Naive B cell (primary cell): ENCODE measurements at regions not wholly inside any gene's neighbourhood (a gene's known extent, or its start where the extent isn't known, plus 50 kb on each side); places are given as distances from the start of the nearest gene placed in this dataset.
"Not testable (repeated sequence)": the region's sequence is repeated elsewhere in the genome, so short reads cannot be mapped to it uniquely, and the experiment has no call there.

Experiments used
- ATAC-seq, 2 donors: fragments of 150-1000 bp; cut with Tn5 transposase; 2 replicates each; pipeline ENCODE4 v1.10.0; 2021; ENCODE audit warnings: low read depth in 2 of 2, mild to moderate bottlenecking in 2 of 2, moderate library complexity in 2 of 2
- DNase-seq: peaks from one replicate; pipeline ENCODE4 v3.0.0; 2022
- H3K27ac Mint-ChIP-seq, 6 donors: one replicate each; pipeline ENCODE4 v1.8.0; 2020 to 2022; ENCODE audit warnings: mild to moderate bottlenecking in 6 of 6, mixed read lengths in 6 of 6, moderate library complexity in 5 of 6, inconsistent platforms in 2 of 6
- H3K27me3 Mint-ChIP-seq, 3 donors: one replicate each; pipeline ENCODE4 v1.8.0; 2021 to 2022; ENCODE audit warnings: mixed read lengths in 3 of 3, mild to moderate bottlenecking in 1 of 3
- H3K36me3 Mint-ChIP-seq, 2 donors: one replicate each; pipeline ENCODE4 v1.8.0; 2020 to 2022; ENCODE audit warnings: mixed read lengths in 2 of 2, inconsistent platforms in 1 of 2, mild to moderate bottlenecking in 1 of 2
- H3K4me1 Mint-ChIP-seq, 3 donors: one replicate each; pipeline ENCODE4 v1.8.0; 2020 to 2022; ENCODE audit warnings: mixed read lengths in 3 of 3, inconsistent platforms in 1 of 3, mild to moderate bottlenecking in 1 of 3, moderate library complexity in 1 of 3
- H3K4me3 Mint-ChIP-seq, 8 donors: one replicate each; pipeline ENCODE4 v1.8.0; 2020 to 2022; ENCODE audit warnings: mild to moderate bottlenecking in 8 of 8, mixed read lengths in 8 of 8, moderate library complexity in 8 of 8, inconsistent platforms in 2 of 8
- H3K9me3 Mint-ChIP-seq, 7 donors: one replicate each; pipeline ENCODE4 v1.8.0; 2020 to 2022; ENCODE audit warnings: mixed read lengths in 7 of 7, mild to moderate bottlenecking in 5 of 7, inconsistent platforms in 2 of 7, moderate library complexity in 1 of 7

- DNase-seq (no peak), ATAC-seq (no peak)
- H3K4me1 Mint-ChIP-seq = peaks cover 5 to 13% (median 11%) of the 10 kb centered on the region in 3 donors
- H3K27me3 Mint-ChIP-seq = peaks cover 86 to 97% (median 95%) of the 10 kb centered on the region in 3 donors
- H3K27ac Mint-ChIP-seq = peak overlapping the region in 5 of 6 donors; percentile 39 to 97 (median 89)
- H3K9me3 Mint-ChIP-seq = peaks cover 16 to 88% (median 47%) of the 10 kb centered on the region in 7 donors
- H3K4me3 Mint-ChIP-seq = peak overlapping the region in 3 of 8 donors; percentile 74 to 79 (median 77)
- peaks cover 11 to 40% of the 10 kb centered on the region in 2 donors for H3K36me3 Mint-ChIP-seq
Observed at GRCh38 chr6:28775405-28776129, 148.2 kb downstream of the TRIM27 start.

- peaks cover 9 to 17% (median 17%) of the 10 kb centered on the region in 3 donors for H3K4me1 Mint-ChIP-seq
- peaks cover 87 to 99% (median 93%) of the 10 kb centered on the region in 3 donors for H3K27me3 Mint-ChIP-seq
- no peak for DNase-seq
- ATAC-seq = no peak
- peaks cover 16 to 47% of the 10 kb centered on the region in 2 donors for H3K36me3 Mint-ChIP-seq
- peaks cover 20 to 91% (median 53%) of the 10 kb centered on the region in 7 donors for H3K9me3 Mint-ChIP-seq
- H3K4me3 Mint-ChIP-seq = peak overlapping the region in 2 of 8 donors; percentile 53 to 79
- H3K27ac Mint-ChIP-seq = peak overlapping the region in 2 of 6 donors; percentile 89 to 97
Observed at GRCh38 chr6:28776269-28777146, 147.3 kb downstream of the TRIM27 start.

- peaks cover 16 to 52% of the 10 kb centered on the region in 2 donors for H3K36me3 Mint-ChIP-seq
- H3K27ac Mint-ChIP-seq = peak overlapping the region in 2 of 6 donors; percentile 80 to 97
- DNase-seq (no peak), ATAC-seq (no peak)
- H3K9me3 Mint-ChIP-seq = peaks cover 21 to 91% (median 54%) of the 10 kb centered on the region in 7 donors
- H3K27me3 Mint-ChIP-seq = peaks cover 85 to 99% (median 91%) of the 10 kb centered on the region in 3 donors
- H3K4me1 Mint-ChIP-seq = peaks cover 12 to 23% (median 23%) of the 10 kb centered on the region in 3 donors
- peak overlapping the region in 2 of 8 donors; percentile 3 to 29 for H3K4me3 Mint-ChIP-seq
Observed at GRCh38 chr6:28777147-28777461, 146.7 kb downstream of the TRIM27 start.

- H3K36me3 Mint-ChIP-seq = peaks cover 16 to 52% of the 10 kb centered on the region in 2 donors
- H3K27me3 Mint-ChIP-seq = peaks cover 75 to 92% (median 85%) of the 10 kb centered on the region in 3 donors
- DNase-seq = no peak
- H3K4me1 Mint-ChIP-seq = peaks cover 11 to 16% (median 14%) of the 10 kb centered on the region in 3 donors
- H3K9me3 Mint-ChIP-seq = peaks cover 16 to 87% (median 60%) of the 10 kb centered on the region in 7 donors
- H3K4me3 Mint-ChIP-seq = peak overlapping the region in 7 of 8 donors; percentile 38 to 87 (median 55)
- peak overlapping the region in 4 of 6 donors; percentile 49 to 94 (median 78) for H3K27ac Mint-ChIP-seq
- ATAC-seq = no peak
Observed at GRCh38 chr6:28782113-28782673, 141.6 kb downstream of the TRIM27 start.

GRCh38 chr6:28785962-28786679, 137.7 kb downstream of the TRIM27 start:
- Mint-ChIP-seq H3K4me3 (peak overlapping the region in 2 of 8 donors; percentile 22 to 32), H3K9me3 (peaks cover 17 to 82% (median 58%) of the 10 kb centered on the region in 7 donors), H3K4me1 (peaks cover 14 to 19% (median 17%) of the 10 kb centered on the region in 3 donors), H3K27me3 (peaks cover 75 to 94% (median 91%) of the 10 kb centered on the region in 3 donors), H3K36me3 (peaks cover 13 to 58% of the 10 kb centered on the region in 2 donors), H3K27ac (peak overlapping the region in 2 of 6 donors; percentile 59 to 60)
- ATAC-seq (no peak), DNase-seq (no peak)

- peak overlapping the region in 6 of 8 donors; percentile 20 to 84 (median 35) for H3K4me3 Mint-ChIP-seq
- peaks cover 11 to 83% (median 47%) of the 10 kb centered on the region in 7 donors for H3K9me3 Mint-ChIP-seq
- peak overlapping the region in 4 of 6 donors; percentile 50 to 96 (median 72) for H3K27ac Mint-ChIP-seq
- H3K36me3 Mint-ChIP-seq = peaks cover 14 to 39% of the 10 kb centered on the region in 2 donors
- peaks cover 0 to 14% (median 11%) of the 10 kb centered on the region in 3 donors for H3K4me1 Mint-ChIP-seq
- ATAC-seq = no peak
- H3K27me3 Mint-ChIP-seq = peaks cover 74 to 100% (median 92%) of the 10 kb centered on the region in 3 donors
- DNase-seq = no peak
Observed at GRCh38 chr6:28789553-28790083, 134.2 kb downstream of the TRIM27 start.

GRCh38 chr6:28791002-28791383, 132.8 kb downstream of the TRIM27 start:
- H3K27ac Mint-ChIP-seq = peak overlapping the region in 2 of 6 donors; percentile 25 to 49
- H3K27me3 Mint-ChIP-seq = peaks cover 75 to 100% (median 92%) of the 10 kb centered on the region in 3 donors
- peaks cover 16 to 29% of the 10 kb centered on the region in 2 donors for H3K36me3 Mint-ChIP-seq
- H3K4me3 Mint-ChIP-seq = peak overlapping the region in 1 of 8 donors; percentile 48
- ATAC-seq = no peak
- H3K4me1 Mint-ChIP-seq = peaks cover 0 to 16% (median 11%) of the 10 kb centered on the region in 3 donors
- no peak for DNase-seq
- peaks cover 7 to 87% (median 41%) of the 10 kb centered on the region in 7 donors for H3K9me3 Mint-ChIP-seq

GRCh38 chr6:28794175-28795002, 129.4 kb downstream of the TRIM27 start:
- Mint-ChIP-seq H3K36me3 (peaks cover 25% of the 10 kb centered on the region in 2 donors), H3K9me3 (peaks cover 8 to 77% (median 41%) of the 10 kb centered on the region in 7 donors), H3K4me3 (peak overlapping the region in 5 of 8 donors; percentile 19 to 67 (median 48)), H3K27me3 (peaks cover 79 to 95% (median 87%) of the 10 kb centered on the region in 3 donors), H3K4me1 (peaks cover 0 to 14% (median 9%) of the 10 kb centered on the region in 3 donors), H3K27ac (peak overlapping the region in 2 of 6 donors; percentile 9 to 23)
- no peak for ATAC-seq
- no peak for DNase-seq

GRCh38 chr6:28800647-28801046, 123.1 kb downstream of the TRIM27 start:
- not testable (repeated sequence) for H3K4me1 Mint-ChIP-seq, H3K27ac Mint-ChIP-seq, H3K4me3 Mint-ChIP-seq, DNase-seq, ATAC-seq
- Mint-ChIP-seq H3K9me3 (peaks cover 3 to 37% (median 14%) of the 10 kb centered on the region in 7 donors), H3K36me3 (peaks cover 11 to 24% of the 10 kb centered on the region in 2 donors), H3K27me3 (peaks cover 66 to 82% (median 80%) of the 10 kb centered on the region in 3 donors)

GRCh38 chr6:28802417-28803336, 121.1 kb downstream of the TRIM27 start:
- Mint-ChIP-seq H3K27ac (no peak overlapping the region), H3K36me3 (peaks cover 0 to 18% of the 10 kb centered on the region in 2 donors), H3K27me3 (peaks cover 63 to 72% (median 71%) of the 10 kb centered on the region in 3 donors), H3K4me3 (no peak overlapping the region), H3K4me1 (peaks cover 0 to 2% (median 0%) of the 10 kb centered on the region in 3 donors), H3K9me3 (peaks cover 0 to 25% (median 11%) of the 10 kb centered on the region in 7 donors)
- no peak for DNase-seq
- ATAC-seq = no peak
